DOHH2 (cell line): ENCODE measurements at regions not wholly inside any gene's neighbourhood (a gene's known extent, or its start where the extent isn't known, plus 50 kb on each side); places are given as distances from the start of the nearest gene placed in this dataset.

Experiments used
- H3F3A ChIP-seq: fragments of 200-600 bp; sonication (generic), shearing (Covaris generic); 2 replicates; pipeline ENCODE4 v1.6.0; 2016; ENCODE audit warnings: antibody characterized with exemption, mild to moderate bottlenecking; ENCODE audit not compliant: control insufficient read depth, insufficient read depth
- H3K27ac ChIP-seq: fragments of 200-600 bp; sonication (generic); 2 replicates; pipeline ENCODE4 v1.5.1; 2014; ENCODE audit warnings: low read depth, mild to moderate bottlenecking, low read length, moderate library complexity
- H3K27me3 ChIP-seq: fragments of 200-600 bp; sonication (generic); 2 replicates; pipeline ENCODE4 v1.6.1; 2014; ENCODE audit warnings: mild to moderate bottlenecking, low read length, mixed read lengths; ENCODE audit not compliant: control insufficient read depth
- H3K36me3 ChIP-seq: fragments of 200-600 bp; sonication (generic); 2 replicates; pipeline ENCODE4 v1.6.1; 2014; ENCODE audit warnings: mild to moderate bottlenecking, low read length, moderate library complexity, mixed read lengths; ENCODE audit not compliant: control insufficient read depth
- H3K4me1 ChIP-seq: fragments of 200-600 bp; sonication (generic); 2 replicates; pipeline ENCODE4 v1.6.1; 2014; ENCODE audit warnings: mild to moderate bottlenecking, low read length, mixed read lengths; ENCODE audit not compliant: control insufficient read depth
- H3K4me2 ChIP-seq: fragments of 200-600 bp; sonication (generic); 2 replicates; pipeline ENCODE4 v1.6.0; 2014; ENCODE audit warnings: mild to moderate bottlenecking, low read length, moderate library complexity
- H3K4me3 ChIP-seq: fragments of 200-600 bp; sonication (generic); 2 replicates; pipeline ENCODE4 v1.5.1; 2014; ENCODE audit warnings: mild to moderate bottlenecking, low read length, mixed read lengths
- H3K79me2 ChIP-seq: fragments of 200-600 bp; sonication (generic); 2 replicates; pipeline ENCODE4 v1.6.1; 2014; ENCODE audit warnings: mild to moderate bottlenecking, low read length, mixed read lengths; ENCODE audit not compliant: control insufficient read depth
- H3K9me2 ChIP-seq: fragments of 200-600 bp; sonication (generic); replicated peaks from 2 replicates; pipeline ENCODE4 v1.6.1; 2014; ENCODE audit warnings: mild to moderate bottlenecking, low read length, mixed read lengths; ENCODE audit not compliant: control insufficient read depth
- H3K9me3 ChIP-seq: fragments of 200-600 bp; sonication (generic); 2 replicates; pipeline ENCODE4 v1.6.1; 2014; ENCODE audit warnings: antibody characterized with exemption, low read length, mixed read lengths; ENCODE audit not compliant: control insufficient read depth, insufficient read depth
- H4K20me1 ChIP-seq: fragments of 200-600 bp; sonication (generic); 2 replicates; pipeline ENCODE4 v1.6.0; 2014; ENCODE audit warnings: low read depth, mild to moderate bottlenecking, antibody characterized with exemption, low read length, moderate library complexity; ENCODE audit not compliant: control insufficient read depth, insufficient read depth
- CTCF ChIP-seq: fragments of 200-600 bp; sonication (generic); IDR thresholded peaks from one replicate; pipeline ENCODE4 v1.5.1; 2014; ENCODE audit warnings: antibody characterized with exemption, mild to moderate bottlenecking, low read depth, low read length; ENCODE audit not compliant: poor library complexity, severe bottlenecking
- EZH2phosphoT487 ChIP-seq: fragments of 200-600 bp; sonication (generic); IDR thresholded peaks from 2 replicates; pipeline ENCODE4 v1.6.1; 2017; ENCODE audit warnings: borderline replicate concordance, mild to moderate bottlenecking, antibody characterized with exemption, low read length, moderate library complexity, mixed read lengths

GRCh38 chr9:107123389-107123788 lies 159.7 kb upstream of the RAD23B start:
- no peak overlapping the region for H3K27ac ChIP-seq
- no peaks in the 10 kb centered on the region for H3K79me2 ChIP-seq
- no peak for TF ChIP-seq EZH2phosphoT487
- H4K20me1 ChIP-seq, result no peaks in the 10 kb centered on the region
- no peaks in the 10 kb centered on the region for H3K4me1 ChIP-seq
- no peaks in the 10 kb centered on the region for H3K36me3 ChIP-seq
- no peaks in the 10 kb centered on the region for H3K9me3 ChIP-seq
- H3K4me2 ChIP-seq, result no peak overlapping the region
- H3K9me2 ChIP-seq, result no peaks in the 10 kb centered on the region
- H3F3A ChIP-seq, result no peaks in the 10 kb centered on the region
- no peak overlapping the region for H3K4me3 ChIP-seq
- H3K27me3 ChIP-seq, result no peaks in the 10 kb centered on the region

DNA sequence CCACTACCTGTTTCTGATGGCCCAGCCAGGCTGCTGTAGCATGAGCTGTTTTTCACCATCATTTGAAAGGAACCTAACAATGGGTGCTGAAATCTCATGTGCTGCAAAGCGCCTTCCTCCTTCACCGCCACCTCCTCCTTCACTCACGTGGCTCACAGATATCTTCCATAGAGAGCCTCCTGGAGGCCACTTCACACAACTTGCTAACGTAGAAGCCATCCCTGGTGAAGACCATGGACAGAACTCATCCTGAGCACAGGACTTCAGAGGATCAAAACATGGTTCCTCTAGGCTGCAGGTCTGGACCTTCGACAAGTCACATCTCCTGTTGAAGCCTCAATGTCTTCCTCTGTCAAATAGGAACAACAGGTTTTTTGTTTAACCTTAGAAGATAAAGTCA lies 155.5 kb upstream of the RAD23B start:
- no peaks in the 10 kb centered on the region for H3K4me1 ChIP-seq
- no peaks in the 10 kb centered on the region for H3K27me3 ChIP-seq
- no peak for TF ChIP-seq EZH2phosphoT487
- no peak for TF ChIP-seq CTCF
- H3K9me2 ChIP-seq, result no peaks in the 10 kb centered on the region
- H3K36me3 ChIP-seq, result no peaks in the 10 kb centered on the region
- no peak overlapping the region for H3K4me3 ChIP-seq
- no peaks in the 10 kb centered on the region for H3K9me3 ChIP-seq
- H4K20me1 ChIP-seq, result no peaks in the 10 kb centered on the region
- no peaks in the 10 kb centered on the region for H3F3A ChIP-seq
- H3K4me2 ChIP-seq, result no peak overlapping the region
- H3K79me2 ChIP-seq, result no peaks in the 10 kb centered on the region
- no peak overlapping the region for H3K27ac ChIP-seq

DNA sequence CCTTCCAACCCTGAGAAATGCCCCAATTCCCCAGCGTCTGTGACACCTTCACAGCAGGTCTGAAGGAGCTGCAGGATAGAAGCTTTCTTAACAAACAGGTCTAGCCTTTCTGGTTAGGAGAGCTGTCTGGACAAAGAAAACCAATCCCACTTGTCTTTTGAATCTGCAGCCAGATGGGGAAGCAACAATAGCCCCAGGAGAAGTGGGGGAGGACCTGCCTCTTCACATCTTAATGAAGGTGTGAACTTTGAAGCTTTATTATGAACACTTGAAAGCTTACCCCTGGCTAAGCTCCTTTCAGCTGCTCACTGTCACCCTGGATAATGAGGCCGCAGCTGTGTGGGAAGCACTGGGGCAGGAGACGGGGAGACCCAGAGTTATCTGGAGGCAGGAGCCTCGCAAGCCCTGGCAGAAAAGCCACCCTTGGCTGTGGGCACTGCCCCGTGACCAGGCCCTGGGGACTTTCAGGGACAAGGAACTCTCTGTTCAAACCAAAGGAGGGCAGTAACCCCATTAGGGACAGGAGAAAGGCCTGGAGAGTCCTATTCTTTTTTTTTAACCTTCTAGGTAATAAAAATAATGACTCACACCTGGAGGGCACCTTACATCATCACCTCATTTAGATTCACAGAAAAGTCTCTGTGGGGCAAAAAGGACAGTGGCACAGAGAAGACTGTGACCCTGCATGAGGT lies 151.8 kb upstream of the RAD23B start:
- Histone ChIP-seq H3K27ac (no peak overlapping the region), H3K79me2 (no peaks in the 10 kb centered on the region), H3K9me2 (no peaks in the 10 kb centered on the region), H3K4me2 (no peak overlapping the region), H3F3A (no peaks in the 10 kb centered on the region), H3K9me3 (no peaks in the 10 kb centered on the region), H3K4me1 (no peaks in the 10 kb centered on the region), H3K4me3 (no peak overlapping the region), H3K36me3 (no peaks in the 10 kb centered on the region), H4K20me1 (no peaks in the 10 kb centered on the region), H3K27me3 (no peaks in the 10 kb centered on the region)
- no peak for TF ChIP-seq EZH2phosphoT487
- TF ChIP-seq CTCF, result no peak

DNA sequence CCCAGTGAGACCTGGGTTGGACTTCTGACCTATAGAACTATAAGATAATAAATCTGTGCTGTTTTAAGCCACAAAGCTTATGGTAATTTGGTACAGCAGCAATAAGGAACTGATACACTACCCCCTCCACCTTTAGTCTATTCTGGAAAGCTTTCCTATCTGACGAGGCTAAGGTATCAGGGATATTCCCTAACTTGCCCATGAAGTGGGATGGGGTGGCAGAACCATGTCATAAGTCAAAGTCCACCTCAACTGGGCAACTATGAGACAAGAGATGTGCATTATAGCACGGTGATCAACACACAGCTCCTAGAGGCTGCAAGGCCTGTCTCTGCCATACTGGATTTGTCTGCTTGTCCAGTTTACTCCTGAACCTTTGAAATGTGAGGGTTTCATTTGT lies 146.8 kb upstream of the RAD23B start:
- no peaks in the 10 kb centered on the region for H3K9me2 ChIP-seq
- H3K27ac ChIP-seq, result no peak overlapping the region
- no peak overlapping the region for H3K4me3 ChIP-seq
- no peaks in the 10 kb centered on the region for H3K79me2 ChIP-seq
- no peak for TF ChIP-seq EZH2phosphoT487
- no peak for TF ChIP-seq CTCF
- H3K27me3 ChIP-seq, result no peaks in the 10 kb centered on the region
- H3K4me1 ChIP-seq, result no peaks in the 10 kb centered on the region
- H3K36me3 ChIP-seq, result no peaks in the 10 kb centered on the region
- H3K9me3 ChIP-seq, result no peaks in the 10 kb centered on the region
- no peaks in the 10 kb centered on the region for H3F3A ChIP-seq
- no peaks in the 10 kb centered on the region for H4K20me1 ChIP-seq
- no peak overlapping the region for H3K4me2 ChIP-seq
